ENCODE measurements at regions not wholly inside any gene's neighbourhood (a gene's known extent, or its start where the extent isn't known, plus 50 kb on each side); places are given as distances from the start of the nearest gene placed in this dataset.

- ATAC-seq: no peak
- H3K9me2 ChIP-seq (ENCODE audit: insufficient read depth): no peaks in the 10 kb centered on the region
- no peaks in the 10 kb centered on the region for H3K4me1 ChIP-seq (ENCODE audit: insufficient read depth)
- no peaks in the 10 kb centered on the region for H3K4me1 Mint-ChIP-seq
- TF ChIP-seq EZH2phosphoT487 (IDR thresholded peaks at IDR 0.05; ENCODE audit: unreplicated experiment) (no peak), ZNF462 (CRISPR knock-in tag; IDR thresholded peaks at IDR 0.05) (no peak), NANOG (IDR thresholded peaks at IDR 0.05; ENCODE audit: borderline replicate concordance) (no peak), POLR2AphosphoS5 (IDR thresholded peaks at IDR 0.05; ENCODE audit: low read depth) (no peak), STAT1 (IDR thresholded peaks at IDR 0.05; ENCODE audit: unreplicated experiment) (no peak), ZNF331 (CRISPR knock-in tag; IDR thresholded peaks at IDR 0.05; ENCODE audit: low read depth) (no peak), JUNB (IDR thresholded peaks at IDR 0.05; ENCODE audit: unreplicated experiment) (no peak), CTCF (conservative IDR thresholded peaks at IDR 0.05; ENCODE audit: low read depth in 2 of 2) (no peak), CREB1 (CRISPR knock-in tag; IDR thresholded peaks at IDR 0.05; ENCODE audit: low read depth) (no peak), EZH2 (IDR thresholded peaks at IDR 0.05; ENCODE audit: low read depth, unreplicated experiment) (no peak), ZNF114 (CRISPR knock-in tag; IDR thresholded peaks at IDR 0.05) (no peak)
- TF ChIP-seq, protein P1, sequence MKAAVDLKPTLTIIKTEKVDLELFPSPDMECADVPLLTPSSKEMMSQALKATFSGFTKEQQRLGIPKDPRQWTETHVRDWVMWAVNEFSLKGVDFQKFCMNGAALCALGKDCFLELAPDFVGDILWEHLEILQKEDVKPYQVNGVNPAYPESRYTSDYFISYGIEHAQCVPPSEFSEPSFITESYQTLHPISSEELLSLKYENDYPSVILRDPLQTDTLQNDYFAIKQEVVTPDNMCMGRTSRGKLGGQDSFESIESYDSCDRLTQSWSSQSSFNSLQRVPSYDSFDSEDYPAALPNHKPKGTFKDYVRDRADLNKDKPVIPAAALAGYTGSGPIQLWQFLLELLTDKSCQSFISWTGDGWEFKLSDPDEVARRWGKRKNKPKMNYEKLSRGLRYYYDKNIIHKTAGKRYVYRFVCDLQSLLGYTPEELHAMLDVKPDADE (IDR thresholded peaks at IDR 0.05): no peak
- TF ChIP-seq, protein P2, sequence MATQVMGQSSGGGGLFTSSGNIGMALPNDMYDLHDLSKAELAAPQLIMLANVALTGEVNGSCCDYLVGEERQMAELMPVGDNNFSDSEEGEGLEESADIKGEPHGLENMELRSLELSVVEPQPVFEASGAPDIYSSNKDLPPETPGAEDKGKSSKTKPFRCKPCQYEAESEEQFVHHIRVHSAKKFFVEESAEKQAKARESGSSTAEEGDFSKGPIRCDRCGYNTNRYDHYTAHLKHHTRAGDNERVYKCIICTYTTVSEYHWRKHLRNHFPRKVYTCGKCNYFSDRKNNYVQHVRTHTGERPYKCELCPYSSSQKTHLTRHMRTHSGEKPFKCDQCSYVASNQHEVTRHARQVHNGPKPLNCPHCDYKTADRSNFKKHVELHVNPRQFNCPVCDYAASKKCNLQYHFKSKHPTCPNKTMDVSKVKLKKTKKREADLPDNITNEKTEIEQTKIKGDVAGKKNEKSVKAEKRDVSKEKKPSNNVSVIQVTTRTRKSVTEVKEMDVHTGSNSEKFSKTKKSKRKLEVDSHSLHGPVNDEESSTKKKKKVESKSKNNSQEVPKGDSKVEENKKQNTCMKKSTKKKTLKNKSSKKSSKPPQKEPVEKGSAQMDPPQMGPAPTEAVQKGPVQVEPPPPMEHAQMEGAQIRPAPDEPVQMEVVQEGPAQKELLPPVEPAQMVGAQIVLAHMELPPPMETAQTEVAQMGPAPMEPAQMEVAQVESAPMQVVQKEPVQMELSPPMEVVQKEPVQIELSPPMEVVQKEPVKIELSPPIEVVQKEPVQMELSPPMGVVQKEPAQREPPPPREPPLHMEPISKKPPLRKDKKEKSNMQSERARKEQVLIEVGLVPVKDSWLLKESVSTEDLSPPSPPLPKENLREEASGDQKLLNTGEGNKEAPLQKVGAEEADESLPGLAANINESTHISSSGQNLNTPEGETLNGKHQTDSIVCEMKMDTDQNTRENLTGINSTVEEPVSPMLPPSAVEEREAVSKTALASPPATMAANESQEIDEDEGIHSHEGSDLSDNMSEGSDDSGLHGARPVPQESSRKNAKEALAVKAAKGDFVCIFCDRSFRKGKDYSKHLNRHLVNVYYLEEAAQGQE (IDR thresholded peaks at IDR 0.05; ENCODE audit: unreplicated experiment): no peak
- H2AFZ ChIP-seq: no peak overlapping the region
- no peaks in the 10 kb centered on the region for H3K27me3 Mint-ChIP-seq (ENCODE audit: insufficient read depth, low read depth, poor library complexity)
- no peak overlapping the region for H3K27ac Mint-ChIP-seq
- no peak overlapping the region for H3K27ac ChIP-seq (ENCODE audit: low read depth)
- no peaks in the 10 kb centered on the region for H3F3A ChIP-seq (replicated peaks; ENCODE audit: low read depth)
- H3K4me3 Mint-ChIP-seq: no peak overlapping the region
- H3K79me2 ChIP-seq (replicated peaks; ENCODE audit: insufficient read depth): no peaks in the 10 kb centered on the region
- no peaks in the 10 kb centered on the region for H4K20me1 ChIP-seq (replicated peaks; ENCODE audit: insufficient read depth)
- peaks cover 22% of the 10 kb centered on the region for H3K36me3 Mint-ChIP-seq (ENCODE audit: low read depth)
- H3K36me3 ChIP-seq (ENCODE audit: insufficient read depth): no peaks in the 10 kb centered on the region; the same call in 1 of the 2 replicates
- H3K27me3 ChIP-seq (ENCODE audit: insufficient read depth): no peaks in the 10 kb centered on the region
- no peak for DNase-seq (ENCODE audit: low spot score)
- H3K4me2 ChIP-seq: no peak overlapping the region
- peaks cover 27% of the 10 kb centered on the region for H3K9me3 Mint-ChIP-seq
- no peak overlapping the region for H3K4me3 ChIP-seq
These were observed 189.5 kb upstream of the SPOPL start for GRCh38 chr2:138312061-138312460.

Measured in GM23338 (cell line).